WTC11 (cell line): ENCODE measurements at regions not wholly inside any gene's neighbourhood (a gene's known extent, or its start where the extent isn't known, plus 50 kb on each side); places are given as distances from the start of the nearest gene placed in this dataset.

Source experiments
- CTCF ChIP-seq: fragments of 200-600 bp; IDR thresholded peaks from 2 replicates; pipeline ENCODE4 v1.8.0; 2022; ENCODE audit warnings: antibody characterized with exemption
- E2F4 ChIP-seq: sonication (generic); formaldehyde crosslinking; IDR thresholded peaks from 2 replicates; pipeline ENCODE4 v1.8.1; 2022; ENCODE audit warnings: low read depth, mild to moderate bottlenecking, moderate library complexity, missing genetic modification reagents, borderline replicate concordance
- GRHL2 ChIP-seq: fragments of 250-450 bp; sonication (Bioruptor Pico); IDR thresholded peaks from 2 replicates; pipeline ENCODE4 v1.8.0; 2022; ENCODE audit warnings: mild to moderate bottlenecking, moderate library complexity; ENCODE audit not compliant: insufficient replicate concordance, severe bottlenecking
- ZNF138 ChIP-seq: sonication (generic); formaldehyde crosslinking; conservative IDR thresholded peaks from 2 replicates; pipeline ENCODE4 v1.8.1; 2022; ENCODE audit warnings: mild to moderate bottlenecking, moderate library complexity, missing genetic modification reagents

GRCh38 chr2:12221584-12221983 is 475.2 kb downstream of the LPIN1 start:
- TF ChIP-seq GRHL2 (CRISPR knock-in tag), result no peak
- no peak for TF ChIP-seq CTCF
- no peak for TF ChIP-seq ZNF138
- TF ChIP-seq E2F4 (CRISPR knock-in tag), result no peak
